ENCODE measurements at regions not wholly inside any gene's neighbourhood (a gene's known extent, or its start where the extent isn't known, plus 50 kb on each side); places are given as distances from the start of the nearest gene placed in this dataset.

DNA sequence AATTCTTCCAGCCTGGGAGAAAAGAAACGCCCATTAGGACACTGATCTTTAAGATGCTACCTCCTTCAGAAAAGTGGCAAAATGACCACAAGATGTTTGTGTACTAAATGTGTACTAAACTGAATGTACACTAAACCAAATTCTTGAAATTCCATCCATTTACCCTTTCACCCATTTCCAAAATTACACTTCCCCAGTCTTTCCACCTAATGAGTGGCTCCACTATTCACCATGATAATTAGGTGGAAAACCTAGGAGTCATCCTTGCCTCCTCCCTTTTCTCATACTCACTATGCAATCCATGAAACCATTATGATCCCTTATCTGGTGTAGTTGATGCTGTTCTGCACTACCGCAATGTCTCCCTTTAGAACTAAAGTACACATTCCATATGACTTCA, 452.1 kb upstream of the THBS1 start:
- intact Hi-C loops (cut with DNase I; ENCODE audit: low total_unique reads): no loop called here
- ATAC-seq (no peak), DNase-seq (no peak)
- H3K27me3 ChIP-seq: no peaks in the 10 kb centered on the region
- no peak overlapping the region for H3K4me3 ChIP-seq
- no peak overlapping the region for H3K27ac ChIP-seq
- no peaks in the 10 kb centered on the region for H3K9me3 ChIP-seq
- TF ChIP-seq, protein P1, sequence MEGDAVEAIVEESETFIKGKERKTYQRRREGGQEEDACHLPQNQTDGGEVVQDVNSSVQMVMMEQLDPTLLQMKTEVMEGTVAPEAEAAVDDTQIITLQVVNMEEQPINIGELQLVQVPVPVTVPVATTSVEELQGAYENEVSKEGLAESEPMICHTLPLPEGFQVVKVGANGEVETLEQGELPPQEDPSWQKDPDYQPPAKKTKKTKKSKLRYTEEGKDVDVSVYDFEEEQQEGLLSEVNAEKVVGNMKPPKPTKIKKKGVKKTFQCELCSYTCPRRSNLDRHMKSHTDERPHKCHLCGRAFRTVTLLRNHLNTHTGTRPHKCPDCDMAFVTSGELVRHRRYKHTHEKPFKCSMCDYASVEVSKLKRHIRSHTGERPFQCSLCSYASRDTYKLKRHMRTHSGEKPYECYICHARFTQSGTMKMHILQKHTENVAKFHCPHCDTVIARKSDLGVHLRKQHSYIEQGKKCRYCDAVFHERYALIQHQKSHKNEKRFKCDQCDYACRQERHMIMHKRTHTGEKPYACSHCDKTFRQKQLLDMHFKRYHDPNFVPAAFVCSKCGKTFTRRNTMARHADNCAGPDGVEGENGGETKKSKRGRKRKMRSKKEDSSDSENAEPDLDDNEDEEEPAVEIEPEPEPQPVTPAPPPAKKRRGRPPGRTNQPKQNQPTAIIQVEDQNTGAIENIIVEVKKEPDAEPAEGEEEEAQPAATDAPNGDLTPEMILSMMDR (IDR thresholded peaks at IDR 0.05 in 4 of 5, conservative IDR thresholded peaks at IDR 0.05 in 1 of 5): no peak
- TF ChIP-seq POLR2A (IDR thresholded peaks at IDR 0.05): no peak
- peaks cover 0 to 5% of the 10 kb centered on the region in 2 donors for H3K4me1 ChIP-seq
- no peaks in the 10 kb centered on the region for H3K36me3 ChIP-seq
- in situ Hi-C loops (cut with MboI; ENCODE audit: low sequenced_read_pairs in 4 of 4): no loop called here

DNA sequence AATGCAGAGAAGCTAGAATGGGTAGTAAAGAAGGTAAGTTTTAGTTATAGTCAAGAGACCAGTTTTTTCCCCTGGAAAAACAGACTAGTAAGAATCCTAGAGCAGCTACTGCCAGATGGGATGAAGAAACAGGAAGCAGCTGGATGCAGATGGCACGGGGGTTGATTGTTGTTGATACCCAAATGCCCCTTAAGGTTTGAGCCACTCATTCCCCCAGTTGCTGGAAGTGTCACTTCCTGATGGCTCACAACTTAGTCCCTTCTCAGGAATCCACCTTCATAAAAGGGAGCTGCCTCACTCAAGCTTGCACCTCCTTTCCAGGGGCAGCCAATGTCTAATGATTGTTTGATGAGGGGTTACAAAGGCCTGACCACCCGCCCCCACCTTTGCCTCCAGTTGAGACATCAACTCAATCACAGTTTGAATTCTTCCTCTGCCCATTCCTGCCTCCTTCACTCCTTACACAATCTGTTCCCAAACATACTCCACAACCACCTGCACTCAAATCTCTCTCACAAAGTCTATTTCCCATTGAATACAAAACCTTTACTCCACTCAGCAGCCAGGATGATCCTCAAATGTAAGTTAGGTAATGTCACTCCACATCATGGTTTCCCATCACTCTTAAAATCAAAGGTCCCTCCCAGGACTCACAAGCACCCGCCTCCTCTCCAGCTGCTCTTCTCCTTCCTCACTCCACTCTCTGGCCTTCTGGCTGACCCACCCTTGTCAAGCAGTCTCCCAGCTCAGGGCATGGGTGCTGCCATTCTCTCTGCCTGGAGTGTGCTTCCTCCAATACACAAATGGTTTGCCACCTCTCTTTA, 450.1 kb upstream of the THBS1 start:
- TF ChIP-seq, protein P1 (IDR thresholded peaks at IDR 0.05 in 4 of 5, conservative IDR thresholded peaks at IDR 0.05 in 1 of 5): no peak
- TF ChIP-seq POLR2A (IDR thresholded peaks at IDR 0.05): no peak
- no peak for DNase-seq
- H3K36me3 ChIP-seq: no peaks in the 10 kb centered on the region
- H3K9me3 ChIP-seq: no peaks in the 10 kb centered on the region
- H3K4me1 ChIP-seq: peaks cover 0 to 5% of the 10 kb centered on the region in 2 donors
- no peaks in the 10 kb centered on the region for H3K27me3 ChIP-seq
- intact Hi-C loops (cut with DNase I; ENCODE audit: low total_unique reads): no loop called here
- ATAC-seq: no peak
- H3K27ac ChIP-seq: no peak overlapping the region
- in situ Hi-C loops (cut with MboI; ENCODE audit: low sequenced_read_pairs in 4 of 4): no loop called here
- H3K4me3 ChIP-seq: no peak overlapping the region

DNA sequence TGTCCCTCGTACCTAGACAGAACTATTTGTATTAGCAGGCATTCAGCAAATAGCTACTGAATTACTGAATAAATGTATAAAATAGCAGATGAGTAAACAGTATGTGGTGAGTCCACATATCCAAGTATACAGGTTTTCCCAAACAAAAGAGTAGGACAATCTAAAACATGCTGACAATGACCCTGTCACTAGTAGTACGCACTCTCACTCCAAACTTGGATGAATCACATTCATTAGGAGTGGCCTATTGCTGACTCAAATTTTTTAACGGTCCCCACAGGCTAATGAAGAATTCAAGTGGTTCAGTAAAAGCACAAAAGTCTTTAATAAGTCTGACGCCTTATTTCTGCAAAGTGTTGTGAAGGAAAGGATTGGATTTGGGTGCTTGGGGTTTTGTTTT, 449.3 kb upstream of the THBS1 start:
- Histone ChIP-seq H3K4me1 (peaks cover 0 to 5% of the 10 kb centered on the region in 2 donors), H3K4me3 (no peak overlapping the region), H3K27ac (no peak overlapping the region), H3K27me3 (no peaks in the 10 kb centered on the region), H3K9me3 (no peaks in the 10 kb centered on the region), H3K36me3 (no peaks in the 10 kb centered on the region)
- no peak for TF ChIP-seq POLR2A (IDR thresholded peaks at IDR 0.05)
- TF ChIP-seq, protein P1 (IDR thresholded peaks at IDR 0.05 in 4 of 5, conservative IDR thresholded peaks at IDR 0.05 in 1 of 5): no peak
- ATAC-seq (no peak), DNase-seq (no peak)
- in situ Hi-C loops (cut with MboI; ENCODE audit: low sequenced_read_pairs in 4 of 4) (no loop called here), intact Hi-C loops (cut with DNase I; ENCODE audit: low total_unique reads) (no loop called here)

DNA sequence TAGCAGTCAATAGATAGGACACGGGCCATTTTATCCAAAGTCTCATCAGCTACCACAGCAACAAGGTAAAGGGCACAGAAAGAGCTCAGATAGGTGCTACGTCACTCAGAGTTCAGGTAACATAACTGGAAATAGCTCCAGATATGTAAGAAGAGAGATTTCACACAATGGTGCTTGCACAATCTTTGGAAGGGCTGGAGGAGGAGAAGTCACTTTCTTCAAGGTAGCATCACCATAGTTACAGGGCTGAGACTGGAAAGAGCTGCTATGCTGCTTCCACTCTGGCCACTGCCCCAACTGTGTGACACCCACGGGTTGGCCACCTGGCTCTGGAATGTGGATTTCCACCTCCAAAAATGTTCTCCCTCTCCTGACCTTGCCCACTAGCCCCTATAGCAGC, 448.8 kb upstream of the THBS1 start:
- in situ Hi-C loops (cut with MboI; ENCODE audit: low sequenced_read_pairs in 4 of 4) (no loop called here), intact Hi-C loops (cut with DNase I; ENCODE audit: low total_unique reads) (no loop called here)
- DNase-seq (no peak), ATAC-seq (no peak)
- Histone ChIP-seq H3K36me3 (no peaks in the 10 kb centered on the region), H3K27me3 (no peaks in the 10 kb centered on the region), H3K4me3 (no peak overlapping the region), H3K4me1 (peaks cover 0 to 5% of the 10 kb centered on the region in 2 donors), H3K27ac (no peak overlapping the region), H3K9me3 (no peaks in the 10 kb centered on the region)
- no peak for TF ChIP-seq POLR2A (IDR thresholded peaks at IDR 0.05)
- TF ChIP-seq, protein P1 (IDR thresholded peaks at IDR 0.05 in 4 of 5, conservative IDR thresholded peaks at IDR 0.05 in 1 of 5): no peak
